ENCODE measurements at regions not wholly inside any gene's neighbourhood (a gene's known extent, or its start where the extent isn't known, plus 50 kb on each side); places are given as distances from the start of the nearest gene placed in this dataset.

DNA sequence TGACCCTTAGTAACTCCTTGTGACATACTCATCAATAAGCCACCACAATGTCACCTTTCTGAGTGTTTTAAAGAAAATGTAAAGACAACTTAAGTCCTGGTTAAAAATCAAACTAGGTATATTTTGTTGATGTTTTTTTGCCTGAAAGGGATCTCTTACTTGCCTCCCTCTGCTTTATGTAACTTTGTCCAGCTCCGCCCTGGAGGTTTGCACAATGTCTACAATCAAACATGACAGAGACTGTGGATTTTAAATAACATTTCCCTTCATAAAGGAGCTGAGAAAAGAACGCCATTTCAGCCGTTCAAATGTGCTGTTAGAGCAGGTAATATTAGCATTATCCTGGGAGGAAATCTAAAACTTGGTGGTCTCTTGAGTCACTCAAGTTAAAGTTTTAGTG, 613.9 kb downstream of the SOX5 start:
- TF ChIP-seq, protein P1, sequence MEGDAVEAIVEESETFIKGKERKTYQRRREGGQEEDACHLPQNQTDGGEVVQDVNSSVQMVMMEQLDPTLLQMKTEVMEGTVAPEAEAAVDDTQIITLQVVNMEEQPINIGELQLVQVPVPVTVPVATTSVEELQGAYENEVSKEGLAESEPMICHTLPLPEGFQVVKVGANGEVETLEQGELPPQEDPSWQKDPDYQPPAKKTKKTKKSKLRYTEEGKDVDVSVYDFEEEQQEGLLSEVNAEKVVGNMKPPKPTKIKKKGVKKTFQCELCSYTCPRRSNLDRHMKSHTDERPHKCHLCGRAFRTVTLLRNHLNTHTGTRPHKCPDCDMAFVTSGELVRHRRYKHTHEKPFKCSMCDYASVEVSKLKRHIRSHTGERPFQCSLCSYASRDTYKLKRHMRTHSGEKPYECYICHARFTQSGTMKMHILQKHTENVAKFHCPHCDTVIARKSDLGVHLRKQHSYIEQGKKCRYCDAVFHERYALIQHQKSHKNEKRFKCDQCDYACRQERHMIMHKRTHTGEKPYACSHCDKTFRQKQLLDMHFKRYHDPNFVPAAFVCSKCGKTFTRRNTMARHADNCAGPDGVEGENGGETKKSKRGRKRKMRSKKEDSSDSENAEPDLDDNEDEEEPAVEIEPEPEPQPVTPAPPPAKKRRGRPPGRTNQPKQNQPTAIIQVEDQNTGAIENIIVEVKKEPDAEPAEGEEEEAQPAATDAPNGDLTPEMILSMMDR (IDR thresholded peaks at IDR 0.05): no peak
- no peak for TF ChIP-seq POLR2A (IDR thresholded peaks at IDR 0.05)

Data from testis (tissue), 2 donors.